GM12878 (cell line): ENCODE measurements at regions not wholly inside any gene's neighbourhood (a gene's known extent, or its start where the extent isn't known, plus 50 kb on each side); places are given as distances from the start of the nearest gene placed in this dataset.

ENCODE experiments used
- MYC ChIP-seq: IDR thresholded peaks from 2 replicates; pipeline ENCODE4 v1.6.1; 2011; ENCODE audit warnings: mild to moderate bottlenecking, low read length, moderate library complexity, inconsistent platforms; ENCODE audit not compliant: insufficient read depth, insufficient replicate concordance, insufficient read length, severe bottlenecking
- SMAD5 ChIP-seq: IDR thresholded peaks from 2 replicates; pipeline ENCODE4 v1.6.1; 2016; ENCODE audit warnings: antibody characterized with exemption, low read depth
- STAT1 ChIP-seq: fragments of 450-650 bp; conservative IDR thresholded peaks from 2 replicates; pipeline ENCODE4 v1.6.1; 2014; ENCODE audit warnings: antibody characterized with exemption, mild to moderate bottlenecking
- ZBED1 ChIP-seq: IDR thresholded peaks from 2 replicates; pipeline ENCODE4 v1.6.1; 2016; ENCODE audit warnings: borderline replicate concordance
- ZSCAN29 ChIP-seq: fragments of 450-650 bp; IDR thresholded peaks from 2 replicates; pipeline ENCODE4 v1.6.1; 2017; ENCODE audit warnings: mild to moderate bottlenecking, moderate library complexity
- TF ChIP-seq, protein P1 (sequence below): fragments of 450-650 bp; IDR thresholded peaks from 2 replicates; pipeline ENCODE4 v1.6.1; 2017; ENCODE audit warnings: mild to moderate bottlenecking, moderate library complexity
- TF ChIP-seq, protein P2 (sequence below): fragments of 450-650 bp; formaldehyde crosslinking; IDR thresholded peaks from 2 replicates; pipeline ENCODE4 v1.4.0; 2020; ENCODE audit warnings: mild to moderate bottlenecking, moderate library complexity

- TF ChIP-seq, protein P1, sequence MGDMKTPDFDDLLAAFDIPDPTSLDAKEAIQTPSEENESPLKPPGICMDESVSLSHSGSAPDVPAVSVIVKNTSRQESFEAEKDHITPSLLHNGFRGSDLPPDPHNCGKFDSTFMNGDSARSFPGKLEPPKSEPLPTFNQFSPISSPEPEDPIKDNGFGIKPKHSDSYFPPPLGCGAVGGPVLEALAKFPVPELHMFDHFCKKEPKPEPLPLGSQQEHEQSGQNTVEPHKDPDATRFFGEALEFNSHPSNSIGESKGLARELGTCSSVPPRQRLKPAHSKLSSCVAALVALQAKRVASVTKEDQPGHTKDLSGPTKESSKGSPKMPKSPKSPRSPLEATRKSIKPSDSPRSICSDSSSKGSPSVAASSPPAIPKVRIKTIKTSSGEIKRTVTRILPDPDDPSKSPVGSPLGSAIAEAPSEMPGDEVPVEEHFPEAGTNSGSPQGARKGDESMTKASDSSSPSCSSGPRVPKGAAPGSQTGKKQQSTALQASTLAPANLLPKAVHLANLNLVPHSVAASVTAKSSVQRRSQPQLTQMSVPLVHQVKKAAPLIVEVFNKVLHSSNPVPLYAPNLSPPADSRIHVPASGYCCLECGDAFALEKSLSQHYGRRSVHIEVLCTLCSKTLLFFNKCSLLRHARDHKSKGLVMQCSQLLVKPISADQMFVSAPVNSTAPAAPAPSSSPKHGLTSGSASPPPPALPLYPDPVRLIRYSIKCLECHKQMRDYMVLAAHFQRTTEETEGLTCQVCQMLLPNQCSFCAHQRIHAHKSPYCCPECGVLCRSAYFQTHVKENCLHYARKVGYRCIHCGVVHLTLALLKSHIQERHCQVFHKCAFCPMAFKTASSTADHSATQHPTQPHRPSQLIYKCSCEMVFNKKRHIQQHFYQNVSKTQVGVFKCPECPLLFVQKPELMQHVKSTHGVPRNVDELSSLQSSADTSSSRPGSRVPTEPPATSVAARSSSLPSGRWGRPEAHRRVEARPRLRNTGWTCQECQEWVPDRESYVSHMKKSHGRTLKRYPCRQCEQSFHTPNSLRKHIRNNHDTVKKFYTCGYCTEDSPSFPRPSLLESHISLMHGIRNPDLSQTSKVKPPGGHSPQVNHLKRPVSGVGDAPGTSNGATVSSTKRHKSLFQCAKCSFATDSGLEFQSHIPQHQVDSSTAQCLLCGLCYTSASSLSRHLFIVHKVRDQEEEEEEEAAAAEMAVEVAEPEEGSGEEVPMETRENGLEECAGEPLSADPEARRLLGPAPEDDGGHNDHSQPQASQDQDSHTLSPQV: no peak
- TF ChIP-seq SMAD5 (no peak), ZBED1 (no peak), MYC (no peak), ZSCAN29 (no peak), STAT1 (no peak)
- TF ChIP-seq, protein P2, sequence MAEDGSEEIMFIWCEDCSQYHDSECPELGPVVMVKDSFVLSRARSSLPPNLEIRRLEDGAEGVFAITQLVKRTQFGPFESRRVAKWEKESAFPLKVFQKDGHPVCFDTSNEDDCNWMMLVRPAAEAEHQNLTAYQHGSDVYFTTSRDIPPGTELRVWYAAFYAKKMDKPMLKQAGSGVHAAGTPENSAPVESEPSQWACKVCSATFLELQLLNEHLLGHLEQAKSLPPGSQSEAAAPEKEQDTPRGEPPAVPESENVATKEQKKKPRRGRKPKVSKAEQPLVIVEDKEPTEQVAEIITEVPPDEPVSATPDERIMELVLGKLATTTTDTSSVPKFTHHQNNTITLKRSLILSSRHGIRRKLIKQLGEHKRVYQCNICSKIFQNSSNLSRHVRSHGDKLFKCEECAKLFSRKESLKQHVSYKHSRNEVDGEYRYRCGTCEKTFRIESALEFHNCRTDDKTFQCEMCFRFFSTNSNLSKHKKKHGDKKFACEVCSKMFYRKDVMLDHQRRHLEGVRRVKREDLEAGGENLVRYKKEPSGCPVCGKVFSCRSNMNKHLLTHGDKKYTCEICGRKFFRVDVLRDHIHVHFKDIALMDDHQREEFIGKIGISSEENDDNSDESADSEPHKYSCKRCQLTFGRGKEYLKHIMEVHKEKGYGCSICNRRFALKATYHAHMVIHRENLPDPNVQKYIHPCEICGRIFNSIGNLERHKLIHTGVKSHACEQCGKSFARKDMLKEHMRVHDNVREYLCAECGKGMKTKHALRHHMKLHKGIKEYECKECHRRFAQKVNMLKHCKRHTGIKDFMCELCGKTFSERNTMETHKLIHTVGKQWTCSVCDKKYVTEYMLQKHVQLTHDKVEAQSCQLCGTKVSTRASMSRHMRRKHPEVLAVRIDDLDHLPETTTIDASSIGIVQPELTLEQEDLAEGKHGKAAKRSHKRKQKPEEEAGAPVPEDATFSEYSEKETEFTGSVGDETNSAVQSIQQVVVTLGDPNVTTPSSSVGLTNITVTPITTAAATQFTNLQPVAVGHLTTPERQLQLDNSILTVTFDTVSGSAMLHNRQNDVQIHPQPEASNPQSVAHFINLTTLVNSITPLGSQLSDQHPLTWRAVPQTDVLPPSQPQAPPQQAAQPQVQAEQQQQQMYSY: no peak
Measured at GRCh38 chr11:122488892-122489706, 166.4 kb upstream of the UBASH3B start (continued).
